SHP77 (cell line): ENCODE measurements at regions not wholly inside any gene's neighbourhood (a gene's known extent, or its start where the extent isn't known, plus 50 kb on each side); places are given as distances from the start of the nearest gene placed in this dataset.
"Not testable (repeated sequence)": the region's sequence is repeated elsewhere in the genome, so short reads cannot be mapped to it uniquely, and the experiment has no call there.

Experiments used
- DNase-seq, 2 experiments: peaks; one replicate each; lab custom pipeline; 2025; lab: John Stamatoyannopoulos, UW

GRCh38 chr1:55773211-55773940 is 558.2 kb upstream of the USP24 start:
- no peak for DNase-seq

DNA sequence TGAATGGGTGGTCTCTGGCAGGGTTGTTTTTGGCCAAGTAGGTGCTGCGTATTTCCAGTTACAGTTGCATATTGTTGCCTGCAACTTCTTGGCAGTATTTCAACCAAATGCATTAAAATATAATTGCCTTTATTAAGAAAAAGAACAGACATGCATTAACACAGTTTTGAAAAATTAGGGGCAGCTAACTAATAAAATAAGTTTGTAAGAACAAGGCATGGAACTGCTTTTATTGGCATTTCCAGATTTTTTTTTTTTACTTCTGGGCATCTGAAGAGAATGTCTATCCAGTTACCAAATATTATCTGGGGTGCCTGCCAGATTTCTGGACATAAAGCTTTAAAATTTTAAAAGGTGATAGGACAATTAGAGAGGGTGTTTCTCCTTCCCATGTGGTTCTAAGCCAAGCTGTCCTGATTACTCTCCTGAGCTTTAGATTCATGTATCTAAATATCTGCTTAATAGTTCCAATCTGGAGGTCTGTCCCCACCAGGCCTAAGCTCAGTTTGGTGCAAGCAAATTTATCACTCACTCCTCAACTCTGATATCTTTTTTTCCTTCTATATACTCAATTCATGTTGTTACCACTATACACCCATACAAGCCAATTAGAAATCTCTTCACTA is 553.3 kb upstream of the USP24 start:
- DNase-seq: no peak

- DNase-seq: no peak
Measured at GRCh38 chr1:55767171-55767570, 552.0 kb upstream of the USP24 start.

- DNase-seq: not testable (repeated sequence)
Measured at GRCh38 chr1:55765505-55765904, 550.3 kb upstream of the USP24 start.

- DNase-seq: no peak
Measured at GRCh38 chr1:55751776-55752175, 536.6 kb upstream of the USP24 start.

GRCh38 chr1:55750628-55750995 is 535.4 kb upstream of the USP24 start:
- no peak for DNase-seq

- DNase-seq: no peak
Measured at GRCh38 chr1:55749975-55750627, 534.9 kb upstream of the USP24 start.

DNA sequence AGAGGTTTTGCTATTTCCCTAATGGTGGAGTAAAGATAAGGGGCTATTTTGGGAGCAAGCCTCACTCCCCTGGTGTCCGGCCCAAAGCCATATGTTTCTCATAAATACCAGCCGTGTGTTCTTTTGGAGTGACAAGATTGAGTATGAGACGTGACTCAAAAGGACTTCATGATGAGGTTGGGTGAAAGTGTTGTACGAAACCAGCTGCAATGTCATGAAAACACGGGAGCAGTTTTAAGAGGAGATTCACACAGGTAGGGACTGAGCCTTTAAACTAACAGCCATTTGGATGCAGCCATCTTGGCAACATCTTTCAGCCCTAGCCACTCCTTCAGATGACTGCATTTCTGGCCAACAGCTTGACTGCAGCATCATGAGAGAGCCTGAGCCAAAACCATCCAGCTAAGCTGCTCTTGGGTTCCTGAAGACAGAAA is 532.3 kb upstream of the USP24 start:
- DNase-seq: no peak

DNA sequence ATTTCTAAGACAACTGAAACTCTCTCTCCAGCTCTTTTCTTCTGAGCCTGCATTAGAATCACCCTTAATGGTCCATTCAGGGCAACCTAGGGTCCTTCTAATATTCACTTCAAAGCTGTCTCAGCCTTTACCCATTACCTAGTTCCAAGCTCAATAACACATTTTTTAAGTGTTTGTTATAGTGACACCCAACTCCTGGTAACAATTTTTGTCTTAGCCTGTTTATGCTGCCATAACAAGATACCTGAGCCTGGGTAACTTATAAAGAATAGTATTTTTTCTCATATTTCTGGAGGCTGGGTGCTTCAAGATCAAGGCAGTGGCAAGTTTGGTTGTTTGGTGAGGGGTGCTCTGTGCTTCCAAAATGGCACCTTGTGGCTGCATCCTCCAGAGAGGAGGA is 531.5 kb upstream of the USP24 start:
- DNase-seq: no peak

DNA sequence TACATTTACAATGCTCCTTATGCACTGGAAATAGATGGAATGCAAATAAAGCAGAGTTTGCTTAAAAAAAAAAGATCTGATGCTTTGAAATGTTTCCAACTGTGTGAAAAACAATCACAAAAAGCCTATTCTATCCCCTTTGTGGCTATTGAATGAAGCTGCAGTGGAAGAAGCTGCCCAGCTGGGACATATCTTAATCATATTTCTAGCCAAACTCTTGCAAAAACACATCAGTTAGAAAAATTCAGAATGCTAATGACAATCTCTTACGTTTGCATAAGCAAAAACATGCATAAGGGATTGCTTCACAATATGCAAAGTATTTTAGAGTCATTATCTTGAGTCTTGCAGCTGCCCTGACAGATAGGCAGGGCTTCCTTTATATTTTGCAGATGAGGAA is 526.4 kb upstream of the USP24 start:
- no peak for DNase-seq

DNA sequence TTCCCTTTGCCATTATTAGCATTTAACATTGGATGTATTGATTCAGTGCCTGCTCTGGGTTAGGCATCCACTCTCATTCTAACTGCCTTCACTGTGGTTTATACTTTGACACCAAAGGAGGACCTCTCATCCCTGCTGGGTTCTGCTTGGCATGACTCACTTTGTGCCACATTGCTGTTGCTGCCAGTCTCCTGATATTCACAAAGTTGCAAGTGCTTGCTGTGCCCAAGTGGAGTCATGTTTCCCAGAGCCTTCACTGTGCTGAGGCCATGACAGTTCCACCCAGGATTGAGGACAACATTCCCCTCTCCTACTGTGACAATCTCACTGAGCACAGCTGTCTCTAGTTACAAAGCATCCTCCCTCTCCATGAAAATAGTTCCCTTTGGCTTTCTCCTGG is 519.9 kb upstream of the USP24 start:
- no peak for DNase-seq

- DNase-seq: no peak
Measured at GRCh38 chr1:55726994-55727393, 511.8 kb upstream of the USP24 start.

GRCh38 chr1:55725378-55725777 is 510.2 kb upstream of the USP24 start:
- DNase-seq: no peak

DNA sequence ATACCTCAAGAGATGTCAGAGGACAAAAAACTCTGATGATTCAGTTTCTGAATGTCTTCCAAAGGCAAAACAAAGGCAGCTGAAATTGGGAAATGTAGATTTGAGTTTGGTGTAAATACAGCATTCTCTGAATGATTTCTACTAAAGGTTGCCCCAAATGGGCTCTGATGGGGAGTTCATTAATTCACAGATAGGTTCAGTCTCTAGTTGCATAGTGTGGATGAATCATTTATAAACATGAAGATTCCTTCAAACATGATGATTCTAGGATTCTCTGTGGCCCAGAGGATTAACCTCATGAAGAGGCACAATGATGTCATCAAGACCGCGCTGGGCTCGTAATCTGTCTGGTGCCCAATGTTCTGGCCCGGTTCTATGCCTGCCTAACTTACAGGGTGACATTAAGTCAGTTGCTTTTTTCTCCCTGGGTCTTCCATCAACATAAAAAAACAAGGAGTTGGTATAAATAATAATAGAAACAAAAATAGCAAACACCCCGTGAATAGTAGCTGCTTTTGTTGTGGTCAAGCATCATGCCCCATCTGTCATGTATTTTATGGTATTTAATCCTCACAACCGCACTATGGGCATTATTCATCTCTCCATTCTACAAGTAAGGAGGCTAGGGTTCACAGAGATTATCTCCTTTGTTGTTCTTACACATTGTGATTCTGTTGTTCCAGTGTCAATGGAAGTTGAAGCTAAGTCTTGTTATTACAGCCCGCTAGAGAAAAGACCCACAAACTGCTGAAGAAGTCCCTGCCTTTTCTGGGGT is 509.6 kb upstream of the USP24 start:
- no peak for DNase-seq

- DNase-seq: no peak
Measured at GRCh38 chr1:55723001-55723400, 507.8 kb upstream of the USP24 start.

GRCh38 chr1:55720261-55720660 is 505.1 kb upstream of the USP24 start:
- DNase-seq: no peak

DNA sequence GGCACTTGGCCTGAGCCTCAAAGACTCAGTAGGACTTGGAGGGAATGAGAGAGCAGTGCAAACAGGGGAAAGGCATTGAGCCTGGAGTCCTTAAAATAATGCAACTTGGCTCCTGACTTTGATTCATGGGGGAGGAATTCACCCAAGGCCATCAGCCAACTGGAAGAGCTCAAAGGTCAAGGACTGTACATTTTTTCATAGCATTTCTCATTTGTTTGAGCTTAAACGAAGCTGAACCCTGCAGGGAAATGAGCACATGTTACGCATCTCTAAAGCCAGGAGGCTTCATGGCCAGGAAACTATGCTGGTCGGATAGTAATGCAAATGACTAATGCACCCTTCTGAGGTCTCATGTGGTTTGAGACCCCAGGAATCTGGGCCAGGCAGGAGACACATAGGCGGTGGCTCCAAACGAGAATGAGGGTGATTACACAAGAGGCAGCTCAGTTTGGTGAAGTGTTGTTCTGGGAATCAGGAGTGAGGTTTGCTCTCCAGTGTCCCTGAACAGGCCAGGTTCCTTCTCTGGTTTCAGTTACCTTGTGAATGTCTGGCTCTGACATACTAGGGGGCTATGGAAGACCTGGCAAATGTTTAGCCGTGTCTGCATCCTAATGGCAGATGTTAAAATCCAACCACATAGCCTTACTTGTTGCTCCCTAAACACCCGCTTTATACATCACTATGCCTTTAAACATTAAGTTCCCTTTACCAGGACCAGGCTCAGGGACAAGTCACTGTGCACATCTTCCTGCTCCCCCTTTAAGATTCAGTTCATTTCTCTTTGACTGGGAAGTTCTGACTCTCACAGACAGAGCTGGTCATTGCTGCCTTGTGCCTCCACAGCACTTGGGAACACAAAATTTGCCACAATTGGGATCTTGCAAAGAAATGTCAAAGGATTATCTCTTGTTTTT is 503.9 kb upstream of the USP24 start:
- DNase-seq: no peak

GRCh38 chr1:55717111-55717510 is 501.9 kb upstream of the USP24 start:
- DNase-seq: no peak

DNA sequence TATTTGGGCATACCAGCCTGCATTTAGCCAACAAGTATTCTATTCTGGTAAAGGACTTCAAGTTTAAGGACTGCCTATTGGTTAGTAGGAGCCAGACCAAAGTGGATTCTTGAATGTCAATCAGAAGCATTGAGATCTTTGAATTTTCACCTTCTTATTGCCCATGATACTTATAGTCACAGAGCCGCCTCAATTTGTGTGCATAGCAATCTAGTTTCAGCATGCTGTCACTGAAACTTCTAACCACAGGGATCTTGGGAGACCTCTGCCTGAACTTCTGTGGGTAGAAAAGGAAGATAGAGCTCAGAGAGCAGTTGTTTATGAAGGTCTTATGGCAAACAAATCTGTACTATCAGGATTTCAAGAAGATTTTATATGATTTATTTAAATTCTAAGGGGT is 501.4 kb upstream of the USP24 start:
- no peak for DNase-seq

GRCh38 chr1:55716151-55716550 is 501.0 kb upstream of the USP24 start:
- DNase-seq: no peak

DNA sequence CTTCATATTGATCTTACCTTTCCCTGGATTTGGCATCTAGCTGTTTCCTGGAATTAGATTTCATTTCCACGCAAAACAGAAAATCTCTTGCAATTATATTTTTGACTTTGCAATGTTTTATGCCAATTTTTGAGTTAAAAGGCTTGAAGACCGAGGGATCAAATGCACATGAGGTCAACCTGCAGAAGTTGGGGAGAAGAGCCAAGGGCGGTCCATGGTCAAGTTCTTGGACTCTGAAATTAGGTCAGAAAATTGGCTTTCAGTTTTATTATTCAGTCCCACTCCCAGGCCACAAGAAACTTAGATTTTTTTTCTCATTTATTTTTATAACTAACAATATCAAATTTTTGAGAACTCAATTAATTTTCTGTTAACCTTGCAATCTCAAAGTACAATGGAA is 499.1 kb upstream of the USP24 start:
- DNase-seq: no peak

- no peak for DNase-seq
Measured at GRCh38 chr1:55713516-55713915, 498.4 kb upstream of the USP24 start.
